Heart left ventricle (tissue), 13 donors: ENCODE measurements at regions not wholly inside any gene's neighbourhood (a gene's known extent, or its start where the extent isn't known, plus 50 kb on each side); places are given as distances from the start of the nearest gene placed in this dataset.

Experiments
- POLR2A ChIP-seq, 2 donors: fragments of 450-650 bp; IDR thresholded peaks; one replicate each; pipeline ENCODE4 v1.6.1; 2017; ENCODE audit warnings: antibody characterized with exemption in 2 of 2, mild to moderate bottlenecking in 2 of 2, moderate library complexity in 2 of 2
- TF ChIP-seq, protein P1 (sequence below), 12 donors: fragments of 200-600 bp; sonication (generic) in 4 of 12; IDR thresholded peaks; one replicate each; pipeline versions ENCODE4 v1.5.0 to v1.8.0; 2018 to 2022; ENCODE audit warnings: antibody characterized with exemption in 12 of 12, mild to moderate bottlenecking in 5 of 12
- donor health status: ischemic (EF 13 %, LVEDD 7.1; RV severe dilation, severe dysfunction).
- donor health status: DM: no; HTN: yes; CAD: no.
- donor health status: DM: no; HTN: no; CAD: no.
- donor health status: ischemic (EF 25% LVEDD 6.9; RV normal size, moderate dysfunction).
- donor health status: ischemic (EF 25% LVEDD 5.7; RV mildly dilated, moderate dysfunction).
- donor health status: ischemic (EF 35%, LVEDD 5.7; RV mildly dilated, moderate dysfunction).
- donor health status: nonischemic (EF 11% LVEDD 7.7; RV severe dilation, severe dysfunction).
- donor health status: DM: yes; HTN: yes; CAD: no.
- donor health status: PGD.
- donor health status: ischemic (EF 29% LVEDD 5.4; RV normal size, mild dysfunction).
- donor health status: nonischemic (EF 23%, LVEDD 6.1; RV moderate dilation, normal function).

DNA sequence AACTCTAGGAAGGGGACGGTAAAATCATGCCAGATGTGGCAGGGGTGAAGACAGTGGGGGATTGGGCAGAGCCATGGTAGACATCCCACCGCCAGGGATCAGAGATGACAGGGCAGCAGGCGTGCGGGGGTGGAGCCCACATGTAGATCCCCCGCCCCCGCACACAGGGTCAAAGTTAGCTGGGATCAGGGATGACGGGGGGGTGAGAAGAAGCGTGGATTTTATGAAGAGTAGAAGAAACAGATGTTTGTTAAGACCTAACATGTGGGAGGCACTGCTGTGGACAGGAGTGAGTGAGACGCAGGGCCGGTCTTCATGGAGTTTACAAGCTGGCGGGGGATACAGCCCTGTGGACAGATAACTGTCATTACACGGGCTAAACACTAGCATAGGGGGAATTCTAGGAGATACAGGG, 154.0 kb upstream of the KLF14 start:
- TF ChIP-seq POLR2A (IDR thresholded peaks at IDR 0.05) = no peak
- TF ChIP-seq, protein P1, sequence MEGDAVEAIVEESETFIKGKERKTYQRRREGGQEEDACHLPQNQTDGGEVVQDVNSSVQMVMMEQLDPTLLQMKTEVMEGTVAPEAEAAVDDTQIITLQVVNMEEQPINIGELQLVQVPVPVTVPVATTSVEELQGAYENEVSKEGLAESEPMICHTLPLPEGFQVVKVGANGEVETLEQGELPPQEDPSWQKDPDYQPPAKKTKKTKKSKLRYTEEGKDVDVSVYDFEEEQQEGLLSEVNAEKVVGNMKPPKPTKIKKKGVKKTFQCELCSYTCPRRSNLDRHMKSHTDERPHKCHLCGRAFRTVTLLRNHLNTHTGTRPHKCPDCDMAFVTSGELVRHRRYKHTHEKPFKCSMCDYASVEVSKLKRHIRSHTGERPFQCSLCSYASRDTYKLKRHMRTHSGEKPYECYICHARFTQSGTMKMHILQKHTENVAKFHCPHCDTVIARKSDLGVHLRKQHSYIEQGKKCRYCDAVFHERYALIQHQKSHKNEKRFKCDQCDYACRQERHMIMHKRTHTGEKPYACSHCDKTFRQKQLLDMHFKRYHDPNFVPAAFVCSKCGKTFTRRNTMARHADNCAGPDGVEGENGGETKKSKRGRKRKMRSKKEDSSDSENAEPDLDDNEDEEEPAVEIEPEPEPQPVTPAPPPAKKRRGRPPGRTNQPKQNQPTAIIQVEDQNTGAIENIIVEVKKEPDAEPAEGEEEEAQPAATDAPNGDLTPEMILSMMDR (IDR thresholded peaks at IDR 0.05) = no peak
